OCI-LY3 (cell line): ENCODE measurements at regions not wholly inside any gene's neighbourhood (a gene's known extent, or its start where the extent isn't known, plus 50 kb on each side); places are given as distances from the start of the nearest gene placed in this dataset.

Experiments
- H2AFZ ChIP-seq: fragments of 200-600, 300-600 bp; shearing (Covaris generic); 2 replicates; pipeline ENCODE4 v1.6.0; 2014; ENCODE audit warnings: antibody characterized with exemption, low read depth, low read length
- H3K27ac ChIP-seq: fragments of 200-600, 300-600 bp; sonication (generic); 2 replicates; pipeline ENCODE4 v1.5.1; 2014; ENCODE audit warnings: mild to moderate bottlenecking, low read length, moderate library complexity, mixed read lengths
- H3K27me3 ChIP-seq: fragments of 200-600, 300-600 bp; sonication (generic); 2 replicates; pipeline ENCODE4 v1.6.1; 2014; ENCODE audit warnings: low read depth, low read length, mixed read lengths
- H3K36me3 ChIP-seq: fragments of 200-600, 300-600 bp; sonication (generic); replicated peaks from 2 replicates; pipeline ENCODE3; 2014; ENCODE audit warnings: low read depth, low read length, mixed read lengths
- H3K4me1 ChIP-seq: fragments of 300-600, 200-600 bp; sonication (generic); 2 replicates; pipeline ENCODE4 v1.6.1; 2014; ENCODE audit warnings: low read length, mixed read lengths
- H3K4me2 ChIP-seq: fragments of 200-600, 300-600 bp; sonication (generic); 2 replicates; pipeline ENCODE4 v1.6.1; 2014; ENCODE audit warnings: low read length, mixed read lengths
- H3K4me3 ChIP-seq: fragments of 300-600, 200-600 bp; sonication (generic); 2 replicates; pipeline ENCODE4 v1.5.1; 2014; ENCODE audit warnings: antibody characterized with exemption, mild to moderate bottlenecking, low read length, moderate library complexity
- H3K79me2 ChIP-seq: fragments of 300-600, 200-600 bp; shearing (Covaris generic); 2 replicates; pipeline ENCODE4 v1.6.1; 2014; ENCODE audit warnings: mild to moderate bottlenecking, low read length, mixed read lengths
- H3K9ac ChIP-seq: fragments of 300-600, 200-600 bp; shearing (Covaris generic); 2 replicates; pipeline ENCODE4 v1.6.0; 2014; ENCODE audit warnings: mild to moderate bottlenecking, low read length, moderate library complexity
- H3K9me3 ChIP-seq: fragments of 200-600, 300-600 bp; shearing (Covaris generic); 2 replicates; pipeline ENCODE4 v1.6.1; 2014; ENCODE audit warnings: low read length, mixed read lengths; ENCODE audit not compliant: insufficient read depth
- H4K20me1 ChIP-seq: fragments of 200-600, 300-600 bp; sonication (generic); 2 replicates; pipeline ENCODE4 v1.6.1; 2016; ENCODE audit warnings: low read length, mixed read lengths; ENCODE audit not compliant: insufficient read depth
- EZH2phosphoT487 ChIP-seq: fragments of 200-600 bp; shearing (Covaris generic); IDR thresholded peaks from 2 replicates; pipeline ENCODE4 v1.6.1; 2018; ENCODE audit warnings: antibody characterized with exemption, mixed run types, low read depth
- TF ChIP-seq, protein P1 (sequence below): fragments of 200-600, 300-600 bp; sonication (generic); IDR thresholded peaks from 2 replicates; pipeline ENCODE4 v1.5.1; 2014; ENCODE audit warnings: antibody characterized with exemption, low read length, low read depth

GRCh38 chr10:55858730-55859129 is 502.3 kb downstream of the ZWINT start:
- H4K20me1 ChIP-seq: no peaks in the 10 kb centered on the region
- H3K79me2 ChIP-seq: no peaks in the 10 kb centered on the region
- no peak overlapping the region for H3K27ac ChIP-seq
- H3K4me1 ChIP-seq: no peaks in the 10 kb centered on the region
- H3K4me2 ChIP-seq: no peak overlapping the region
- TF ChIP-seq EZH2phosphoT487: no peak
- TF ChIP-seq, protein P1, sequence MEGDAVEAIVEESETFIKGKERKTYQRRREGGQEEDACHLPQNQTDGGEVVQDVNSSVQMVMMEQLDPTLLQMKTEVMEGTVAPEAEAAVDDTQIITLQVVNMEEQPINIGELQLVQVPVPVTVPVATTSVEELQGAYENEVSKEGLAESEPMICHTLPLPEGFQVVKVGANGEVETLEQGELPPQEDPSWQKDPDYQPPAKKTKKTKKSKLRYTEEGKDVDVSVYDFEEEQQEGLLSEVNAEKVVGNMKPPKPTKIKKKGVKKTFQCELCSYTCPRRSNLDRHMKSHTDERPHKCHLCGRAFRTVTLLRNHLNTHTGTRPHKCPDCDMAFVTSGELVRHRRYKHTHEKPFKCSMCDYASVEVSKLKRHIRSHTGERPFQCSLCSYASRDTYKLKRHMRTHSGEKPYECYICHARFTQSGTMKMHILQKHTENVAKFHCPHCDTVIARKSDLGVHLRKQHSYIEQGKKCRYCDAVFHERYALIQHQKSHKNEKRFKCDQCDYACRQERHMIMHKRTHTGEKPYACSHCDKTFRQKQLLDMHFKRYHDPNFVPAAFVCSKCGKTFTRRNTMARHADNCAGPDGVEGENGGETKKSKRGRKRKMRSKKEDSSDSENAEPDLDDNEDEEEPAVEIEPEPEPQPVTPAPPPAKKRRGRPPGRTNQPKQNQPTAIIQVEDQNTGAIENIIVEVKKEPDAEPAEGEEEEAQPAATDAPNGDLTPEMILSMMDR: no peak
- no peak overlapping the region for H3K9ac ChIP-seq
- H2AFZ ChIP-seq: no peak overlapping the region
- no peaks in the 10 kb centered on the region for H3K27me3 ChIP-seq
- H3K9me3 ChIP-seq: no peaks in the 10 kb centered on the region
- H3K36me3 ChIP-seq: no peaks in the 10 kb centered on the region
- no peak overlapping the region for H3K4me3 ChIP-seq

- Histone ChIP-seq H3K79me2 (no peaks in the 10 kb centered on the region), H3K36me3 (no peaks in the 10 kb centered on the region), H3K9ac (no peak overlapping the region), H4K20me1 (no peaks in the 10 kb centered on the region), H3K4me2 (no peak overlapping the region), H3K9me3 (no peaks in the 10 kb centered on the region), H2AFZ (no peak overlapping the region), H3K27ac (no peak overlapping the region), H3K27me3 (no peaks in the 10 kb centered on the region), H3K4me3 (no peak overlapping the region), H3K4me1 (no peaks in the 10 kb centered on the region)
- TF ChIP-seq EZH2phosphoT487: no peak
- TF ChIP-seq, protein P1: no peak
Measured at GRCh38 chr10:55852900-55853299, 508.2 kb downstream of the ZWINT start.

GRCh38 chr10:55837273-55837672 is 523.8 kb downstream of the ZWINT start:
- H3K36me3 ChIP-seq: no peaks in the 10 kb centered on the region
- H2AFZ ChIP-seq: no peak overlapping the region
- H3K27me3 ChIP-seq: no peaks in the 10 kb centered on the region
- no peaks in the 10 kb centered on the region for H3K9me3 ChIP-seq
- H3K9ac ChIP-seq: no peak overlapping the region
- H3K4me3 ChIP-seq: no peak overlapping the region
- H3K4me2 ChIP-seq: no peak overlapping the region
- H3K27ac ChIP-seq: no peak overlapping the region
- no peaks in the 10 kb centered on the region for H3K4me1 ChIP-seq
- no peak for TF ChIP-seq EZH2phosphoT487
- TF ChIP-seq, protein P1: no peak
- H4K20me1 ChIP-seq: no peaks in the 10 kb centered on the region
- H3K79me2 ChIP-seq: no peaks in the 10 kb centered on the region

DNA sequence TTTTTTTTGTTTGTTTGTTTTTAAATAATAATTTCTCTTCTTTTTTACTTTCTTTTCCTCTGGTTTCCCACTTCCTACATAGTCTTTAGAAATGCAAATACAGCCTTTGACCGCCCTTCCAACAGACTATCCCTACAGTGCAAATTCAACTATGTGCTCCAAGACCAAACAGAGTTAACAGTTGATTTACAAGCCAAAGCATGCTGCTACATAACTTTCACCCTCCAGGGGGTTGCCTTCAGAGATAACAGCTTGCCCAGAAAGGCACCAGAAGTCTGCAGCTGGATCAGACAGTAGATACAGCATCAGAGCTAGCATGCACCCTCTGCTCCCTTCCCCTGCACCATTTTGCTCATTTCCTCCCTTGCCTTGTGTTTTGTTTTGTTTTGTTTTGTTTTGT is 539.0 kb downstream of the ZWINT start:
- no peaks in the 10 kb centered on the region for H3K9me3 ChIP-seq
- H3K4me2 ChIP-seq: no peak overlapping the region
- H3K4me3 ChIP-seq: no peak overlapping the region
- no peaks in the 10 kb centered on the region for H4K20me1 ChIP-seq
- H3K4me1 ChIP-seq: no peaks in the 10 kb centered on the region
- H3K9ac ChIP-seq: no peak overlapping the region
- H3K36me3 ChIP-seq: no peaks in the 10 kb centered on the region
- H3K79me2 ChIP-seq: no peaks in the 10 kb centered on the region
- no peaks in the 10 kb centered on the region for H3K27me3 ChIP-seq
- H3K27ac ChIP-seq: no peak overlapping the region
- TF ChIP-seq, protein P1: no peak
- no peak for TF ChIP-seq EZH2phosphoT487
- H2AFZ ChIP-seq: no peak overlapping the region
